HPDE6-E6E7 (cell line): ENCODE measurements at regions not wholly inside any gene's neighbourhood (a gene's known extent, or its start where the extent isn't known, plus 50 kb on each side); places are given as distances from the start of the nearest gene placed in this dataset.
A peak's percentile ranks its signal among the peaks of the same experiment; 100 is the strongest.

Experiments used
- DNase-seq: peaks from one replicate; pipeline ENCODE4 v3.0.0; 2011; ENCODE audit warnings: missing footprints; ENCODE audit errors: extremely low spot score

- DNase-seq: no peak
Observed at GRCh38 chr2:40786636-40787035, 334.7 kb upstream of the SLC8A1 start.

GRCh38 chr2:40797120-40797519, 345.2 kb upstream of the SLC8A1 start:
- peak; percentile 10 for DNase-seq

- DNase-seq: no peak
Observed at GRCh38 chr2:40803900-40804299, 352.0 kb upstream of the SLC8A1 start.

GRCh38 chr2:40809156-40809555, 357.3 kb upstream of the SLC8A1 start:
- DNase-seq: no peak

- DNase-seq: no peak
Observed at GRCh38 chr2:40814616-40815015, 362.7 kb upstream of the SLC8A1 start.

GRCh38 chr2:40820319-40820718, 368.4 kb upstream of the SLC8A1 start:
- peak; percentile 4 for DNase-seq

- DNase-seq: no peak
Observed at GRCh38 chr2:40823478-40823877, 371.6 kb upstream of the SLC8A1 start.

GRCh38 chr2:40824278-40824677, 372.4 kb upstream of the SLC8A1 start:
- no peak for DNase-seq

- DNase-seq: no peak
Observed at GRCh38 chr2:40827392-40827791, 375.5 kb upstream of the SLC8A1 start.

- DNase-seq: no peak
Observed at GRCh38 chr2:40831321-40831873, 379.5 kb upstream of the SLC8A1 start.

GRCh38 chr2:40841856-40842255, 390.0 kb upstream of the SLC8A1 start:
- DNase-seq: no peak

- DNase-seq: peak; percentile 57
Observed at GRCh38 chr2:40844353-40845277, 392.7 kb upstream of the SLC8A1 start.

GRCh38 chr2:40851661-40852060, 399.8 kb upstream of the SLC8A1 start:
- no peak for DNase-seq

GRCh38 chr2:40859617-40860016, 407.7 kb upstream of the SLC8A1 start:
- peak; percentile 32 for DNase-seq

- no peak for DNase-seq
Observed at GRCh38 chr2:40867829-40868228, 415.9 kb upstream of the SLC8A1 start.

GRCh38 chr2:40872580-40872979, 420.7 kb upstream of the SLC8A1 start:
- no peak for DNase-seq

- no peak for DNase-seq
Observed at GRCh38 chr2:40874380-40874779, 422.5 kb upstream of the SLC8A1 start.

GRCh38 chr2:40877734-40878288, 425.9 kb upstream of the SLC8A1 start:
- no peak for DNase-seq

- DNase-seq: no peak
Observed at GRCh38 chr2:40879305-40879704, 427.4 kb upstream of the SLC8A1 start.

GRCh38 chr2:40886100-40886499, 434.2 kb upstream of the SLC8A1 start:
- DNase-seq: no peak

- DNase-seq: no peak
Observed at GRCh38 chr2:40886655-40887054, 434.8 kb upstream of the SLC8A1 start.

GRCh38 chr2:40896358-40896757, 444.5 kb upstream of the SLC8A1 start:
- no peak for DNase-seq

GRCh38 chr2:40914666-40915065, 462.8 kb upstream of the SLC8A1 start:
- no peak for DNase-seq
